ENCODE measurements at regions not wholly inside any gene's neighbourhood (a gene's known extent, or its start where the extent isn't known, plus 50 kb on each side); places are given as distances from the start of the nearest gene placed in this dataset.

- no peak for DNase-seq
These were observed 73.8 kb downstream of the RTP5 start for GRCh38 chr2:241943209-241943850.

- DNase-seq: no peak
These were observed 74.5 kb downstream of the RTP5 start for GRCh38 chr2:241943961-241944575.

- no peak for DNase-seq
These were observed 75.3 kb downstream of the RTP5 start for GRCh38 chr2:241944821-241945220.

- no peak for DNase-seq
These were observed 75.8 kb downstream of the RTP5 start for GRCh38 chr2:241945311-241945710.

GRCh38 chr2:241945803-241946202 is 76.3 kb downstream of the RTP5 start:
- DNase-seq: no peak

GRCh38 chr2:241946306-241947003 is 76.9 kb downstream of the RTP5 start:
- DNase-seq: no peak

GRCh38 chr2:241947004-241947350 is 77.4 kb downstream of the RTP5 start:
- no peak for DNase-seq

- no peak for DNase-seq
These were observed 77.9 kb downstream of the RTP5 start for GRCh38 chr2:241947401-241947800.

GRCh38 chr2:241947876-241948275 is 78.3 kb downstream of the RTP5 start:
- no peak for DNase-seq

- no peak for DNase-seq
These were observed 78.9 kb downstream of the RTP5 start for GRCh38 chr2:241948299-241948897.

- no peak for DNase-seq
These were observed 79.6 kb downstream of the RTP5 start for GRCh38 chr2:241948901-241949735.

- no peak for DNase-seq
These were observed 80.3 kb downstream of the RTP5 start for GRCh38 chr2:241949736-241950412.

GRCh38 chr2:241950413-241951315 is 81.1 kb downstream of the RTP5 start:
- peak; percentile 77 for DNase-seq

GRCh38 chr2:241951316-241951700 is 81.8 kb downstream of the RTP5 start:
- no peak for DNase-seq

- no peak for DNase-seq
These were observed 82.4 kb downstream of the RTP5 start for GRCh38 chr2:241951920-241952319.

GRCh38 chr2:241952816-241953215 is 83.3 kb downstream of the RTP5 start:
- DNase-seq: no peak

GRCh38 chr2:241953324-241953928 is 83.9 kb downstream of the RTP5 start:
- DNase-seq: no peak

- no peak for DNase-seq
These were observed 87.1 kb downstream of the RTP5 start for GRCh38 chr2:241956521-241957110.

- no peak for DNase-seq
These were observed 87.7 kb downstream of the RTP5 start for GRCh38 chr2:241957276-241957675.

- DNase-seq: no peak
These were observed 89.5 kb downstream of the RTP5 start for GRCh38 chr2:241958818-241959545.
